SK-N-SH (cell line): ENCODE measurements at regions not wholly inside any gene's neighbourhood (a gene's known extent, or its start where the extent isn't known, plus 50 kb on each side); places are given as distances from the start of the nearest gene placed in this dataset.

Experiments
- CTCF ChIA-PET: fragments of 300-600, 350-600 bp; formaldehyde crosslinking; extraction: SDS; loops from one replicate; lab custom pipeline; 2021; lab: Yijun Ruan, JAX
- POLR2A ChIA-PET: fragments of 350-600 bp; sonication (Branson Sonifier 250); formaldehyde crosslinking; extraction: SDS; loops from one replicate; lab custom pipeline; 2020; ENCODE audit warnings: antibody characterized with exemption, inconsistent platforms; lab: Yijun Ruan, JAX
- DNase-seq: peaks from one replicate; pipeline ENCODE4 v3.0.0; 2012
- H2AFZ ChIP-seq: fragments of 200-600 bp; sonication (generic); 2 replicates; pipeline ENCODE4 v1.8.1; 2016; ENCODE audit warnings: antibody characterized with exemption, mild to moderate bottlenecking, low read depth
- H3F3A ChIP-seq: fragments of 200-600 bp; sonication (generic); replicated peaks from 2 replicates; pipeline ENCODE3; 2016; ENCODE audit warnings: antibody characterized with exemption, mild to moderate bottlenecking; ENCODE audit not compliant: insufficient read depth
- H3K27ac ChIP-seq, 2 experiments: fragments of 200-500 bp in 1 of 2; fragments of 200-600 bp in 1 of 2; sonication (Bioruptor generic) in 1 of 2; sonication (generic), shearing (Covaris generic) in 1 of 2; 2 replicates each; pipeline versions ENCODE4 v1.5.1 to v1.6.1; 2014 to 2016; ENCODE audit warnings: low read depth in 2 of 2, inconsistent platforms in 1 of 2, low read length in 1 of 2, mild to moderate bottlenecking in 1 of 2, mixed read lengths in 1 of 2
- H3K27me3 ChIP-seq: fragments of 200-600 bp; sonication (generic), shearing (Covaris generic); 2 replicates; pipeline ENCODE4 v1.6.1; 2016; ENCODE audit warnings: mixed run types; ENCODE audit not compliant: insufficient read depth
- H3K36me3 ChIP-seq, 2 experiments: fragments of 200-500 bp in 1 of 2; fragments of 200-600 bp in 1 of 2; sonication (Bioruptor generic) in 1 of 2; sonication (generic) in 1 of 2; replicated peaks in 1 of 2; 2 replicates each; pipeline versions ENCODE3 to v1.5.1; 2014 to 2016; ENCODE audit warnings: low read length in 1 of 2, mild to moderate bottlenecking in 1 of 2; ENCODE audit not compliant: insufficient read depth in 2 of 2, control insufficient read depth in 1 of 2
- H3K4me1 ChIP-seq, 2 experiments: fragments of 200-500 bp in 1 of 2; fragments of 200-600 bp in 1 of 2; sonication (Bioruptor generic) in 1 of 2; sonication (generic), shearing (Covaris generic) in 1 of 2; 2 replicates each; pipeline versions ENCODE4 v1.5.1 to v1.6.1; 2014 to 2016; ENCODE audit warnings: low read depth in 1 of 2, low read length in 1 of 2, mixed run types in 1 of 2; ENCODE audit not compliant: insufficient read depth in 2 of 2, control insufficient read depth in 1 of 2
- H3K4me2 ChIP-seq: fragments of 200-600 bp; sonication (generic), shearing (Covaris generic); 2 replicates; pipeline ENCODE4 v1.6.1; 2017; ENCODE audit warnings: mixed run types
- H3K4me3 ChIP-seq, 2 experiments: fragments of 200-500 bp in 1 of 2; fragments of 200-600 bp in 1 of 2; sonication (Bioruptor generic) in 1 of 2; sonication (generic), shearing (Covaris generic) in 1 of 2; 2 replicates each; pipeline versions ENCODE4 v1.5.1 to v1.8.1; 2014 to 2016; ENCODE audit warnings: low read depth in 2 of 2, inconsistent platforms in 1 of 2, low read length in 1 of 2, mild to moderate bottlenecking in 1 of 2, mixed read lengths in 1 of 2, moderate library complexity in 1 of 2
- H3K79me2 ChIP-seq: fragments of 200-600 bp; sonication (generic); 2 replicates; pipeline ENCODE4 v1.8.1; 2017; ENCODE audit warnings: mild to moderate bottlenecking; ENCODE audit not compliant: insufficient read depth
- H3K9ac ChIP-seq: fragments of 200-600 bp; sonication (generic); 2 replicates; pipeline ENCODE4 v1.6.1; 2017; ENCODE audit warnings: mixed run types
- H3K9me2 ChIP-seq: fragments of 200-600 bp; sonication (generic); 2 replicates; pipeline ENCODE4 v1.6.1; 2017; ENCODE audit warnings: mixed run types
- H3K9me3 ChIP-seq: fragments of 200-600 bp; sonication (generic); 2 replicates; pipeline ENCODE4 v1.6.1; 2017; ENCODE audit warnings: mixed run types, mild to moderate bottlenecking, moderate library complexity
- H4K20me1 ChIP-seq: fragments of 200-600 bp; sonication (generic); 2 replicates; pipeline ENCODE4 v1.6.1; 2017; ENCODE audit warnings: mild to moderate bottlenecking, mixed run types; ENCODE audit not compliant: insufficient read depth
- CHD2 ChIP-seq: fragments of 150-350 bp; IDR thresholded peaks from 2 replicates; pipeline ENCODE4 v1.6.1; 2018; ENCODE audit warnings: low read length; ENCODE audit not compliant: partially characterized antibody
- ELF1 ChIP-seq: IDR thresholded peaks from 2 replicates; pipeline ENCODE4 v1.4.0; 2012
- EZH2phosphoT487 ChIP-seq: fragments of 200-600 bp; sonication (generic); IDR thresholded peaks from 2 replicates; pipeline ENCODE4 v1.6.1; 2017; ENCODE audit warnings: low read depth, mixed run types, mild to moderate bottlenecking, antibody characterized with exemption, moderate library complexity, borderline replicate concordance
- FOXJ3 ChIP-seq: sonication (generic); formaldehyde crosslinking; IDR thresholded peaks from 2 replicates; pipeline ENCODE4 v1.5.1; 2020; ENCODE audit warnings: mild to moderate bottlenecking, missing genetic modification reagents
- FOXM1 ChIP-seq: IDR thresholded peaks from 2 replicates; pipeline ENCODE4 v1.4.0; 2012; ENCODE audit warnings: low read depth, mild to moderate bottlenecking
- GABPA ChIP-seq: IDR thresholded peaks from 2 replicates; pipeline ENCODE4 v1.4.0; 2012; ENCODE audit warnings: low read depth, mild to moderate bottlenecking
- GATA2 ChIP-seq: sonication (generic); formaldehyde crosslinking; IDR thresholded peaks from 2 replicates; pipeline ENCODE4 v1.5.0; 2020; ENCODE audit warnings: mild to moderate bottlenecking, missing genetic modification reagents
- JUND ChIP-seq: IDR thresholded peaks from 2 replicates; pipeline ENCODE4 v1.4.0; 2012
- MEF2A ChIP-seq: IDR thresholded peaks from 2 replicates; pipeline ENCODE4 v1.4.0; 2012; ENCODE audit warnings: low read depth, borderline replicate concordance
- MXI1 ChIP-seq: IDR thresholded peaks from 2 replicates; pipeline ENCODE4 v1.6.1; 2012; ENCODE audit warnings: mild to moderate bottlenecking, low read depth, low read length, improper control_type of control experiment
- NFIC ChIP-seq: IDR thresholded peaks from 2 replicates; pipeline ENCODE4 v1.4.0; 2012; ENCODE audit warnings: borderline replicate concordance
- RAD21 ChIP-seq: IDR thresholded peaks from 2 replicates; pipeline ENCODE4 v1.6.1; 2012; ENCODE audit warnings: mild to moderate bottlenecking, low read length
- RFX5 ChIP-seq: IDR thresholded peaks from 2 replicates; pipeline ENCODE4 v1.6.1; 2012; ENCODE audit warnings: mild to moderate bottlenecking, improper control_type of control experiment, low read length
- RXRA ChIP-seq: IDR thresholded peaks from 2 replicates; pipeline ENCODE4 v1.4.0; 2012; ENCODE audit warnings: low read depth, mild to moderate bottlenecking, borderline replicate concordance
- SMC3 ChIP-seq: IDR thresholded peaks from 2 replicates; pipeline ENCODE4 v1.6.1; 2012; ENCODE audit warnings: low read depth, low read length, improper control_type of control experiment
- TCF12 ChIP-seq: IDR thresholded peaks from 2 replicates; pipeline ENCODE4 v1.4.0; 2012
- WGBS: methylation state at CpG from one replicate; pipeline ENCODE4 v1.1.6; 2017; ENCODE audit warnings: low lambda C conversion rate; 5-methylcytosine and 5-hydroxymethylcytosine counted together
- TF ChIP-seq, protein P1 (sequence below): IDR thresholded peaks from 2 replicates; pipeline ENCODE4 v1.6.1; 2012; ENCODE audit warnings: mild to moderate bottlenecking, low read depth, low read length, moderate library complexity
- TF ChIP-seq, protein P2 (sequence below): IDR thresholded peaks from 2 replicates; pipeline ENCODE4; 2012
- TF ChIP-seq, protein P3 (sequence below): fragments of 200-600 bp; sonication (generic); IDR thresholded peaks from 2 replicates; pipeline ENCODE4 v1.6.1; 2017; ENCODE audit warnings: antibody characterized with exemption, mild to moderate bottlenecking, moderate library complexity
- TF ChIP-seq, protein P4 (sequence below): IDR thresholded peaks from 2 replicates; pipeline ENCODE4 v1.4.0; 2012; ENCODE audit warnings: low read depth, borderline replicate concordance
- TF ChIP-seq, protein P5 (sequence below): IDR thresholded peaks from 2 replicates; pipeline ENCODE4 v1.4.0; 2012; ENCODE audit warnings: low read depth

DNA sequence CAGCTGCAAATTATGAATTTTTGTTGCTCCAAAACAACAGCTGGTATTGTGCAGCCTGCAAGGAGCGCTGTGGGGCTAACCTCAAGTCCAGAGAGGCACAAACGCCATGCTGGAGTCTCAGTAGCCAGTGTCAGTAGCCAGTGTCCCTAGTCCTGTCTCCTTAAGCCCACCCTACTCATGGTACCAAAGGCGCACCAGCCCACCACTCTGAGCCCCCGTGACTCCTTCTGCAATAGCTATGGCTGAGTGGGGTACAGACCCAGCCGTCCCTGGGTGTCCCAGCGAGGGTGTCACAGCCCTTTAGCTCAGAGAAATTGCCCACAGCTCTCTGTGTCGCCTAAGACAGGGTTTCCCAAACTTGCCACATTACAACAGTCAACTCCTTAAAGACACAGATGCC is 65.2 kb downstream of the ARL6IP4 start:
- WGBS: 82% methylated on average over 2 of the region's 7 CpGs
- Histone ChIP-seq H3K79me2 (no peaks in the 10 kb centered on the region; the same call in 1 of the 2 replicates), H3K36me3 (no peaks in the 10 kb centered on the region), H3K9me3 (no peaks in the 10 kb centered on the region), H3K27me3 (no peaks in the 10 kb centered on the region), H3K4me3 (no peak overlapping the region), H3K9me2 (no peaks in the 10 kb centered on the region), H3K4me2 (no peak overlapping the region), H4K20me1 (peaks cover 1% of the 10 kb centered on the region; the same call in 1 of the 2 replicates), H3K4me1 (peaks cover 7 to 41% of the 10 kb centered on the region in 2 experiments; a peak in 2 of 4 replicates), H2AFZ (no peak overlapping the region), H3K9ac (no peak overlapping the region), H3K27ac (no peak overlapping the region), H3F3A (peaks cover 5% of the 10 kb centered on the region)
- ChIA-PET POLR2A (interaction anchor here (0.6 to 1.1 kb wide), 2 partner anchors 155 to 187 kb away, joined by 3 to 4 read pairs; partner anchors contain the start of genes MPHOSPH9 and MTRFR), CTCF (interaction anchor here (1.4 to 9.0 kb wide), 4 partner anchors 12 to 189 kb away, joined by 3 to 88 read pairs (median 14); partner anchors contain the start of genes MPHOSPH9 and MTRFR)
- no peak for DNase-seq
- no peak for TF ChIP-seq EZH2phosphoT487
- no peak for TF ChIP-seq FOXM1
- no peak for TF ChIP-seq TCF12
- TF ChIP-seq CHD2: no peak
- TF ChIP-seq, protein P1, sequence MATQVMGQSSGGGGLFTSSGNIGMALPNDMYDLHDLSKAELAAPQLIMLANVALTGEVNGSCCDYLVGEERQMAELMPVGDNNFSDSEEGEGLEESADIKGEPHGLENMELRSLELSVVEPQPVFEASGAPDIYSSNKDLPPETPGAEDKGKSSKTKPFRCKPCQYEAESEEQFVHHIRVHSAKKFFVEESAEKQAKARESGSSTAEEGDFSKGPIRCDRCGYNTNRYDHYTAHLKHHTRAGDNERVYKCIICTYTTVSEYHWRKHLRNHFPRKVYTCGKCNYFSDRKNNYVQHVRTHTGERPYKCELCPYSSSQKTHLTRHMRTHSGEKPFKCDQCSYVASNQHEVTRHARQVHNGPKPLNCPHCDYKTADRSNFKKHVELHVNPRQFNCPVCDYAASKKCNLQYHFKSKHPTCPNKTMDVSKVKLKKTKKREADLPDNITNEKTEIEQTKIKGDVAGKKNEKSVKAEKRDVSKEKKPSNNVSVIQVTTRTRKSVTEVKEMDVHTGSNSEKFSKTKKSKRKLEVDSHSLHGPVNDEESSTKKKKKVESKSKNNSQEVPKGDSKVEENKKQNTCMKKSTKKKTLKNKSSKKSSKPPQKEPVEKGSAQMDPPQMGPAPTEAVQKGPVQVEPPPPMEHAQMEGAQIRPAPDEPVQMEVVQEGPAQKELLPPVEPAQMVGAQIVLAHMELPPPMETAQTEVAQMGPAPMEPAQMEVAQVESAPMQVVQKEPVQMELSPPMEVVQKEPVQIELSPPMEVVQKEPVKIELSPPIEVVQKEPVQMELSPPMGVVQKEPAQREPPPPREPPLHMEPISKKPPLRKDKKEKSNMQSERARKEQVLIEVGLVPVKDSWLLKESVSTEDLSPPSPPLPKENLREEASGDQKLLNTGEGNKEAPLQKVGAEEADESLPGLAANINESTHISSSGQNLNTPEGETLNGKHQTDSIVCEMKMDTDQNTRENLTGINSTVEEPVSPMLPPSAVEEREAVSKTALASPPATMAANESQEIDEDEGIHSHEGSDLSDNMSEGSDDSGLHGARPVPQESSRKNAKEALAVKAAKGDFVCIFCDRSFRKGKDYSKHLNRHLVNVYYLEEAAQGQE: no peak

DNA sequence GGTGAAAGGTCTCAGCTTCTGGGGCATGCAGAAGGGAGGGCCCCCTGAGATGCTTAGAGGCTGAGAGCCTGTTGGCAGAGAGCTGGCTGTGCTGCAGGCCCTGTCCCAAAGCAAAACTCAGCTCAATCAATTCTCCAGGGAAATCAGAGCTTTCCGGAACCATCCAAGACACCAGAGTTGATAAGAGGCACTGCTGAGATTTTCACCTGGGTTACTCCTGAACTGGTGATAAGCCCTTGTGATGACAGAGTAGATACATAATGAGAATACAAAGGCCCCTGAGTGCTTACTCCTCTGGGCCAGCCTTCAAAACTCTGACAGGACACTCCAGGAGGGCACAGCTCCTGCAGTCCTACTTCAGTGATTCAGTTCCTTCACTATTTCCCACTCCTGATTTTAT is 63.9 kb downstream of the ARL6IP4 start:
- Histone ChIP-seq H3K27ac (no peak overlapping the region; a peak in 1 of 4 replicates), H3K4me2 (no peak overlapping the region)
- TF ChIP-seq RAD21 (no peak), NFIC (no peak), GABPA (no peak), GATA2 (CRISPR knock-in tag) (no peak), EZH2phosphoT487 (no peak), RXRA (no peak), MXI1 (no peak), SMC3 (no peak), FOXJ3 (CRISPR knock-in tag) (no peak), RFX5 (no peak), ELF1 (no peak), JUND (no peak), CHD2 (no peak), MEF2A (no peak)
- TF ChIP-seq, protein P2, sequence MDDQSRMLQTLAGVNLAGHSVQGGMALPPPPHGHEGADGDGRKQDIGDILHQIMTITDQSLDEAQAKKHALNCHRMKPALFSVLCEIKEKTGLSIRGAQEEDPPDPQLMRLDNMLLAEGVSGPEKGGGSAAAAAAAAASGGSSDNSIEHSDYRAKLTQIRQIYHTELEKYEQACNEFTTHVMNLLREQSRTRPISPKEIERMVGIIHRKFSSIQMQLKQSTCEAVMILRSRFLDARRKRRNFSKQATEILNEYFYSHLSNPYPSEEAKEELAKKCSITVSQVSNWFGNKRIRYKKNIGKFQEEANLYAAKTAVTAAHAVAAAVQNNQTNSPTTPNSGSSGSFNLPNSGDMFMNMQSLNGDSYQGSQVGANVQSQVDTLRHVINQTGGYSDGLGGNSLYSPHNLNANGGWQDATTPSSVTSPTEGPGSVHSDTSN: no peak
- TF ChIP-seq, protein P3, sequence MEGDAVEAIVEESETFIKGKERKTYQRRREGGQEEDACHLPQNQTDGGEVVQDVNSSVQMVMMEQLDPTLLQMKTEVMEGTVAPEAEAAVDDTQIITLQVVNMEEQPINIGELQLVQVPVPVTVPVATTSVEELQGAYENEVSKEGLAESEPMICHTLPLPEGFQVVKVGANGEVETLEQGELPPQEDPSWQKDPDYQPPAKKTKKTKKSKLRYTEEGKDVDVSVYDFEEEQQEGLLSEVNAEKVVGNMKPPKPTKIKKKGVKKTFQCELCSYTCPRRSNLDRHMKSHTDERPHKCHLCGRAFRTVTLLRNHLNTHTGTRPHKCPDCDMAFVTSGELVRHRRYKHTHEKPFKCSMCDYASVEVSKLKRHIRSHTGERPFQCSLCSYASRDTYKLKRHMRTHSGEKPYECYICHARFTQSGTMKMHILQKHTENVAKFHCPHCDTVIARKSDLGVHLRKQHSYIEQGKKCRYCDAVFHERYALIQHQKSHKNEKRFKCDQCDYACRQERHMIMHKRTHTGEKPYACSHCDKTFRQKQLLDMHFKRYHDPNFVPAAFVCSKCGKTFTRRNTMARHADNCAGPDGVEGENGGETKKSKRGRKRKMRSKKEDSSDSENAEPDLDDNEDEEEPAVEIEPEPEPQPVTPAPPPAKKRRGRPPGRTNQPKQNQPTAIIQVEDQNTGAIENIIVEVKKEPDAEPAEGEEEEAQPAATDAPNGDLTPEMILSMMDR: no peak
- TF ChIP-seq, protein P4, sequence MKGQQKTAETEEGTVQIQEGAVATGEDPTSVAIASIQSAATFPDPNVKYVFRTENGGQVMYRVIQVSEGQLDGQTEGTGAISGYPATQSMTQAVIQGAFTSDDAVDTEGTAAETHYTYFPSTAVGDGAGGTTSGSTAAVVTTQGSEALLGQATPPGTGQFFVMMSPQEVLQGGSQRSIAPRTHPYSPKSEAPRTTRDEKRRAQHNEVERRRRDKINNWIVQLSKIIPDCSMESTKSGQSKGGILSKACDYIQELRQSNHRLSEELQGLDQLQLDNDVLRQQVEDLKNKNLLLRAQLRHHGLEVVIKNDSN: no peak
- TF ChIP-seq, protein P5, sequence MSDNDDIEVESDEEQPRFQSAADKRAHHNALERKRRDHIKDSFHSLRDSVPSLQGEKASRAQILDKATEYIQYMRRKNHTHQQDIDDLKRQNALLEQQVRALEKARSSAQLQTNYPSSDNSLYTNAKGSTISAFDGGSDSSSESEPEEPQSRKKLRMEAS: no peak

More for the DNA sequence above, 63.9 kb downstream of the ARL6IP4 start:
- no peak overlapping the region for H2AFZ ChIP-seq
- H3F3A ChIP-seq: peaks cover 8% of the 10 kb centered on the region
- H3K4me1 ChIP-seq: peaks cover 7 to 31% of the 10 kb centered on the region in 2 experiments; a peak in 2 of 4 replicates
- ChIA-PET CTCF (interaction anchor here (0.8 to 9.0 kb wide), 21 partner anchors 9 to 191 kb away, joined by 3 to 88 read pairs (median 4); partner anchors contain the start of genes MPHOSPH9, MTRFR and PITPNM2), POLR2A (no interaction called here)
- H3K9me2 ChIP-seq: no peaks in the 10 kb centered on the region
- no peak for DNase-seq
- WGBS: no CpG with 5 or more reads among the region's 1 CpG
- no peak overlapping the region for H3K9ac ChIP-seq
- no peaks in the 10 kb centered on the region for H3K27me3 ChIP-seq
- no peaks in the 10 kb centered on the region for H4K20me1 ChIP-seq
- no peaks in the 10 kb centered on the region; the same call in 1 of the 2 replicates for H3K79me2 ChIP-seq
- H3K9me3 ChIP-seq: no peaks in the 10 kb centered on the region
- H3K36me3 ChIP-seq: no peaks in the 10 kb centered on the region
- H3K4me3 ChIP-seq: no peak overlapping the region
